Activated naive CD8-positive, alpha-beta T cell treated with anti-CD3 and anti-CD28 coated beads, Interleukin-2, amount 50 U/mL, for 16 hours (primary cell): ENCODE measurements at regions not wholly inside any gene's neighbourhood (a gene's known extent, or its start where the extent isn't known, plus 50 kb on each side); places are given as distances from the start of the nearest gene placed in this dataset.
"Not testable (repeated sequence)": the region's sequence is repeated elsewhere in the genome, so short reads cannot be mapped to it uniquely, and the experiment has no call there.

Experiments used
- DNase-seq: peaks from one replicate; pipeline ENCODE4 v3.0.0-alpha.2; 2020; ENCODE audit warnings: low read depth, low spot score

GRCh38 chr2:129004940-129005490 is 686.3 kb upstream of the HS6ST1 start:
- no peak for DNase-seq

DNA sequence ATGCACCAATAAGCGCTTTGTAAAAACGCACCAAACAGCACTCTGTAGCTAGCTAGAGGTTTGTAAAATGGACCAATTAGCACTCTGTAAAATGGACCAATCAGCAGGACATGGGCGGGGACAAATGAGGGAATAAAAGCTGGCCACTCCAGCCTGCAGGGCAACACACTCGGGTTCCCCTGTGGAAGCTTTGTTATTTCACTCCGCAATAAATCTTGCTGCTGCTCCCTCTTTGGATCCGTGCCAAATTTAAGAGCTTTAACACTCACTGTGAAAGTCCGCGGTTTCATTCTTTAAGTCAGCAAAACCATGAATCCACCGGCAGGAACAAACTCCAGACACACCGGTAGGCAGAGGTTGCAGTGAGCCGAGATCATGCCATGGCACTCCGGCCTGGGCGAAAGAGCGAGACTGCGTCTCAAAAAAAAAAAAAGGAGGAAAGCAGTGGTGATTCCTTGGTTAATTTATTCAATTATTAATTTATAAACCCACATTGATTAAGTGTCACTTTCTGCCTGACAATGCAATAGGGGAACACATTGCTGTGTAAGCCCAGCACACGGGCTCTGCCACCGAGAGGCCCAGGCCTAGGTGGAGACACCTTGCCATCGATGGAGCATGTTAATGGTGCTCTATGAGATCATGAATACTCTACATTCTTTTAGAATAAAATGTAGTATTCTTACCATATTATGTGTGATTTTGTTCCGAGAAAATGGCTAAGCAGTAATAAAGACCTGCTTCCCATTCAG is 687.6 kb upstream of the HS6ST1 start:
- no peak for DNase-seq

GRCh38 chr2:129006901-129007300 is 688.2 kb upstream of the HS6ST1 start:
- no peak for DNase-seq

GRCh38 chr2:129008055-129008880 is 689.6 kb upstream of the HS6ST1 start:
- DNase-seq: no peak

GRCh38 chr2:129008881-129009554 is 690.4 kb upstream of the HS6ST1 start:
- DNase-seq: no peak

DNA sequence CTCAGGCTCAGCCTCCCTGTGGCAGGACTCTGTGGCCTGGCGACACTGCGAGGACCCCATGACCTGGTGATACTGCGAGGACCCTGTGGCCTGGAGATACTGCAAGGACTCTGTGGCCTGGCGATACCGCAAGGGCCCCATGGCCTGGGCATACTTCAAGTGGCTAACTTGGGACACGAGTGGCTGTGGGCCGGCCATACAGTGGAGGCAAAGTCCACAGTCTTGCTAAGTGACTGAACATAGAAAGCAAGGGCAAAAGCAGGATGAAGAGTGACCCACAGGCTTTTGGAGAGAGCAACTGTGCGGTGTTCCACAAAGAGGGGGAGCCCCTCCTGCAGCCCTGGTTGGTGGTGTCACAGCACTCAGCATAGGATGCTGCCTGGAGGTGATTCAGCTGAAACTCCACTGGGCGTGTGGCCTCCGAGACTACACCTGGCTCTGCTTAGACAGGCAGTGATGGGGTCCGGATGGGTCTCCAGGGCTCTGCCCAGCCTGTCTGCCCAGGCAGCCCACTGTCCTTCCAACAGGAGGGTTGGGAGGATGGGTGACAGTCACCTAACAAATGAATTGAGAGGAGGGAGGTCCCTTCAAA is 691.0 kb upstream of the HS6ST1 start:
- no peak for DNase-seq

DNA sequence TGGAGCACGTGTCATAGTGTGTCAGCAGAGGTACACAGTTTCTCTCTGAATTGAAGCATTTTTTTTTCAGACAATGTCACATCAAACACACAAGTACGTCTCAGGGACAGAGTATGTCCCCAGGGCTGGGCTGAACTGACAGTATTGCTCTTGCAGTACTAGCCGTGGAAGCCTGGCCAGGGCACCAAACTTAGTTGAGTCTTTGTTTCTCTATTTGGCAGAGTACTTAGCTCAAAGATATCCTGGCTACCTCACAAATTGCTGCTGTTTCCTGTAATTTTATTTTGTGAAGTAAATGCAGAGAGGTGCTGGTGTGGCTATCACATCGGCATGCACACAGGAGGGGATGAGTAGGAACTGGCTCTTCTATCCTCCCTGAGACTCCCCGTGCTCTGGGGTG is 691.6 kb upstream of the HS6ST1 start:
- DNase-seq: no peak

GRCh38 chr2:129011466-129012061 is 692.9 kb upstream of the HS6ST1 start:
- DNase-seq: no peak

- DNase-seq: no peak
These were observed 695.8 kb upstream of the HS6ST1 start for GRCh38 chr2:129014432-129014831.

- DNase-seq: no peak
These were observed 697.0 kb upstream of the HS6ST1 start for GRCh38 chr2:129015397-129016285.

GRCh38 chr2:129016972-129017371 is 698.3 kb upstream of the HS6ST1 start:
- DNase-seq: no peak

- DNase-seq: no peak
These were observed 706.1 kb upstream of the HS6ST1 start for GRCh38 chr2:129024796-129025195.

DNA sequence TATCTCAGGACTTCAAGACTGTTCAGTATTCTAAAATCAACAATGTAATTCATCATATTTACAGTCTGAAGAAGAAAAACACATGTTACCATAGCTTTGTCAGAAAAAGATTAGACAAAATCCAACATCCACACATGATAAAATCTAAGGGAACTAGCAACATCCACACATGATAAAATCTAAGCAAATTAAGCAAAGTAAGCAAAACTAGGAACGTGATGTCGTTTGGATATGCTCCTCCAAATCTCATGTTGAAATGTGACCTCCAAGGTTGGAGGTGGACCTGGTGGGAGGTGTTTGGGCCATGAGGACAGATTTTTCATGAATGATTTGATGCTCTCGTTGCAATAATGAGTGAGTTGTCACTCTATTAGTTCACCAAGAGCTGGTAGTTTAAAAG is 717.3 kb upstream of the HS6ST1 start:
- no peak for DNase-seq

DNA sequence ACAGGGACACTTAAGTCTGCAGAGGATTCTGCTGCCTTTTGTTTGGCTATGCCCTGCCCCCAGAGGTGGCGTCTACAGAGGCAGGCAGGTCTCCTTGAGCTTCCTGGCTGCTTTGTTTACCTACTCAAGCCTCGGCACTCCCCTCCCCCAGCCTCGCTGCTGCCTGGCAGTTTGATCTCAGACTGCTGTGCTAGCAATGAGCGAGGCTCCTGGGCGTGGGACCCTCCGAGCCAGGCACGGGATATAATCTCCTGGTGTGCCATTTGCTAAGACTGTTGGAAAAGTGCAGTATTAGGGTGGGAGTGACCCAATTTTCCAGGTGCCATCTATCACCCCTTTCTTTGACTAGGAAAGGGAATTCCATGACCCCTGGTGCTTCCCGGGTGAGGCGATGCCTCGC is 725.0 kb upstream of the HS6ST1 start:
- DNase-seq: not testable (repeated sequence)

DNA sequence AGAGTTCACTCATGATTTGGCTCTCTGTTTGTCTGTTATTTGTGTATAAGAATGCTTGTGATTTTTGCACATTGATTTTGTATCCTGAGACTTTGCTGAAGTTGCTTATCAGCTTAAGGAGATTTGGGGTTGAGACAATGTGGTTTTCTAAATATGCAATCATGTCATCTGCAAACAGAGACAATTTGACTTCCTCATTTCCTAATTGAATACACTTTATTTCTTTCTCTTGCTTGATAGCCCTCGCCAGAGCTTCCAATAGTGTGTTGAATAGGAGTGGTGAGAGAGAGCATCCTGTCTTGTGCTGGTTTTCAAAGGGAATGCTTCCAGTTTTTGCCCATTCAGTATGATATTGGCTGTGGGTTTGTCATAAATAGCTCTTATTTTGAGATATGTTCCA is 727.8 kb upstream of the HS6ST1 start:
- DNase-seq: not testable (repeated sequence)

- no peak for DNase-seq
These were observed 731.4 kb upstream of the HS6ST1 start for GRCh38 chr2:129050101-129050500.

DNA sequence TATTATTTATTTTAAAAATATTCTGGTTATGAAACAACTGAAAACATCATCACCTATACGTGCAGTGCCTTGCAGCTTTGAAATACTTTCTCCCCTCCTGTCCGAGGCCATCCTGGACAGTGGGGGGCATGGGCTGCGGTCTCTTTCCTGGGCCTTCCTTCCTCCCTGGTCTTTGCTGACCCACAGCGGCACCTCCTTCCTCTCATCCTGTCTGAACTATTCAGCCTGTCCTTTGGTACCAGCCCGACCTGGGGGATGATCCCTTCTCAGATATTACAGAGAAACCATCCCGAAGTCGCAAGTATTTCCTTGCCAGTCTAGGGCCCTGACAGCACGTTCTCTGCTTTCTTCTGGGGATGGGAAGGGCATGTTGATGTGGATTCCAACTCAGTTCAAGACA is 736.6 kb upstream of the HS6ST1 start:
- no peak for DNase-seq

GRCh38 chr2:129055824-129056223 is 737.2 kb upstream of the HS6ST1 start:
- no peak for DNase-seq

- no peak for DNase-seq
These were observed 737.8 kb upstream of the HS6ST1 start for GRCh38 chr2:129056309-129056958.

DNA sequence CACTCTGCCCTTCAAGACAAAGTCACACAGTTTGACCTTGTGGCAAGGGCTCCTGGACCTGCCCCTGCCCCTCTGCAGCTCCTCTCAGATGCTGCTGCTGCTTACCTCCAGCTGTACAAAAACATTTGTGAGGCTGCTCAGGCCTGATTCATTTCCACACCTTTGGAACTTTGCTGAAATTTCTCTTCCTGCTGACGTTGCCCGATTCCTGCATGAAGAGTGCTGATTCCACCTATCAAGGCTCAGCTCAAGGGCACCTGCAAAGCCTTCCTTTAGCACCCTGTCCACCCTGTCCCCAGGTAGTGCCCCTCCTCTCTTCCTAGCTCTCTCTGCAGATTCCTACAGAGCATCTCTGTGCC is 738.3 kb upstream of the HS6ST1 start:
- DNase-seq: no peak
